OCI-LY3 (cell line): ENCODE measurements at regions not wholly inside any gene's neighbourhood (a gene's known extent, or its start where the extent isn't known, plus 50 kb on each side); places are given as distances from the start of the nearest gene placed in this dataset.

ENCODE experiments used
- EZH2phosphoT487 ChIP-seq: fragments of 200-600 bp; shearing (Covaris generic); IDR thresholded peaks from 2 replicates; pipeline ENCODE4 v1.6.1; 2018; ENCODE audit warnings: antibody characterized with exemption, mixed run types, low read depth
- TF ChIP-seq, protein P1 (sequence below): fragments of 200-600, 300-600 bp; sonication (generic); IDR thresholded peaks from 2 replicates; pipeline ENCODE4 v1.5.1; 2014; ENCODE audit warnings: antibody characterized with exemption, low read length, low read depth

DNA sequence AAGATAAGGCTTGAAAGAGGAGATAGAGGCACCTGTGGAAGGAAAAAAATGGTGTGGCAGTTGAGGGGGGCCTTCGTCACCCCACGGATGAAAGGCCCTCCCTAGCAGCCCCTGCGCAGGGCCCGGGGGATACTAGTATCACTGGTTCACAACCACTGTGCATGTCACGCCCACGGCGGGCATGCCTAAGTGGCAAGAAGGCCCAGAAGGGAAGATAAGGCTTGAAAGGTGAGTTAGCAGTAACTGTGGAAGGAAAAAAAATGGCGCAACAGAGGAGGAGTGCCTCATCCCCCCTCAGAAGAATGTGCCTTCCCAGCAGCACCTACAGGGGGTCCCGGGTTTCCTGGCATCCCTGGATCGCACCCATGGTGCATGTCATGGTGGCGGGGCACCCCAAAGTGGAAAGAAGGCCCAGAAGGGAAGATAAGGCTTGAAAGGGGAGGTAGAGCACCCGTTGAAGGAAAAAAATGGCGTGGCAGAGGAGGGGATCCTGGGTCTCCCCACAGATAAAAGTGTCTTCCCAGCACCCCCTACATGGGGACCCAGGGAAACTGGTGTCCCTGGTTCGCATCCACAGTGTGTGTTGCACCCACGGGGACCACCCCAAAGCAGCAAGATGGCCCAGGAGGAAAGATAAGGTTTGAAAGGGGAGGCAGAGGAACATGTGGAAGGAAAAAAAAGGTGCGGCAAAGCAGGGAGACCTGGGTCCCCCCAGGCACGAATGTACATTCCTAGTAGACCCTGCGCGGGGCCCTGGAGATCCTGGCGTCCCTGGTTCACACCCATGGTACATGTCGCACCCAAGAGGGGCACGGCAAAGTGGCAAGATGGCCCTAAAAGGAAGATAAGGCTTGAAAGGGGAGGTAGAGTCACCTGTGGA, 279.2 kb downstream of the ALG10 start:
- TF ChIP-seq, protein P1, sequence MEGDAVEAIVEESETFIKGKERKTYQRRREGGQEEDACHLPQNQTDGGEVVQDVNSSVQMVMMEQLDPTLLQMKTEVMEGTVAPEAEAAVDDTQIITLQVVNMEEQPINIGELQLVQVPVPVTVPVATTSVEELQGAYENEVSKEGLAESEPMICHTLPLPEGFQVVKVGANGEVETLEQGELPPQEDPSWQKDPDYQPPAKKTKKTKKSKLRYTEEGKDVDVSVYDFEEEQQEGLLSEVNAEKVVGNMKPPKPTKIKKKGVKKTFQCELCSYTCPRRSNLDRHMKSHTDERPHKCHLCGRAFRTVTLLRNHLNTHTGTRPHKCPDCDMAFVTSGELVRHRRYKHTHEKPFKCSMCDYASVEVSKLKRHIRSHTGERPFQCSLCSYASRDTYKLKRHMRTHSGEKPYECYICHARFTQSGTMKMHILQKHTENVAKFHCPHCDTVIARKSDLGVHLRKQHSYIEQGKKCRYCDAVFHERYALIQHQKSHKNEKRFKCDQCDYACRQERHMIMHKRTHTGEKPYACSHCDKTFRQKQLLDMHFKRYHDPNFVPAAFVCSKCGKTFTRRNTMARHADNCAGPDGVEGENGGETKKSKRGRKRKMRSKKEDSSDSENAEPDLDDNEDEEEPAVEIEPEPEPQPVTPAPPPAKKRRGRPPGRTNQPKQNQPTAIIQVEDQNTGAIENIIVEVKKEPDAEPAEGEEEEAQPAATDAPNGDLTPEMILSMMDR, result no peak
- no peak for TF ChIP-seq EZH2phosphoT487
